ENCODE measurements at regions not wholly inside any gene's neighbourhood (a gene's known extent, or its start where the extent isn't known, plus 50 kb on each side); places are given as distances from the start of the nearest gene placed in this dataset.

GRCh38 chr19:31485472-31485871 lies 136.2 kb upstream of the TSHZ3 start:
- TF ChIP-seq CTCF (IDR thresholded peaks at IDR 0.05) (no peak), POLR2A (IDR thresholded peaks at IDR 0.05) (no peak)
